Esophagus squamous epithelium (tissue), 4 donors: ENCODE measurements at regions not wholly inside any gene's neighbourhood (a gene's known extent, or its start where the extent isn't known, plus 50 kb on each side); places are given as distances from the start of the nearest gene placed in this dataset.

Experiments
- CTCF ChIP-seq, 6 experiments: fragments of 450-650 bp in 4 of 6; fragments of 200-600 bp in 2 of 6; sonication (generic) in 2 of 6; IDR thresholded peaks; one replicate each; pipeline ENCODE4 v1.5.1; 2016 to 2019; ENCODE audit warnings: antibody characterized with exemption in 6 of 6, mild to moderate bottlenecking in 4 of 6, moderate library complexity in 4 of 6
- POLR2A ChIP-seq, 4 donors: fragments of 450-650 bp; IDR thresholded peaks; one replicate each; pipeline ENCODE4 v1.6.1; 2017; ENCODE audit warnings: antibody characterized with exemption in 4 of 4, mild to moderate bottlenecking in 4 of 4, moderate library complexity in 3 of 4

GRCh38 chr16:17766012-17766411, 295.3 kb upstream of the XYLT1 start:
- TF ChIP-seq CTCF (IDR thresholded peaks at IDR 0.05), result no peak
- no peak for TF ChIP-seq POLR2A (IDR thresholded peaks at IDR 0.05)
